HFFc6 (cell line): ENCODE measurements at regions not wholly inside any gene's neighbourhood (a gene's known extent, or its start where the extent isn't known, plus 50 kb on each side); places are given as distances from the start of the nearest gene placed in this dataset.

ENCODE experiments used
- DNase-seq: peaks from one replicate; pipeline ENCODE4 v3.0.0-alpha.2; 2018
- H3K27ac Mint-ChIP-seq: 2 replicates; pipeline ENCODE4 v1.8.0; 2020; ENCODE audit warnings: mild to moderate bottlenecking, mixed read lengths
- H3K27me3 Mint-ChIP-seq: 2 replicates; pipeline ENCODE4 v1.8.0; 2021; ENCODE audit warnings: mild to moderate bottlenecking, moderate library complexity, mixed read lengths; ENCODE audit not compliant: insufficient read depth
- H3K36me3 Mint-ChIP-seq: 2 replicates; pipeline ENCODE4 v1.8.0; 2021; ENCODE audit warnings: low read depth, mixed read lengths
- H3K4me1 Mint-ChIP-seq: 2 replicates; pipeline ENCODE4 v1.8.0; 2020; ENCODE audit warnings: low read depth, mixed read lengths
- H3K4me3 Mint-ChIP-seq: 2 replicates; pipeline ENCODE4 v1.8.0; 2020; ENCODE audit warnings: mild to moderate bottlenecking, moderate library complexity, mixed read lengths
- H3K9me3 Mint-ChIP-seq: 2 replicates; pipeline ENCODE4 v1.8.0; 2020; ENCODE audit warnings: mild to moderate bottlenecking, mixed read lengths
- CTCF ChIP-seq: fragments of 200-600 bp; sonication (generic); IDR thresholded peaks from 2 replicates; pipeline ENCODE4 v1.5.0; 2021; ENCODE audit warnings: antibody characterized with exemption, mild to moderate bottlenecking

- H3K4me3 Mint-ChIP-seq, result no peak overlapping the region
- H3K27me3 Mint-ChIP-seq, result 0 out of 2 replicates have a peak, but pooled peaks cover 3% of the 10 kb centered on the region
- peaks cover 6% of the 10 kb centered on the region; the same call in 1 of the 2 replicates for H3K4me1 Mint-ChIP-seq
- no peak for TF ChIP-seq CTCF
- no peak for DNase-seq
- H3K36me3 Mint-ChIP-seq, result no peaks in the 10 kb centered on the region
- H3K27ac Mint-ChIP-seq, result no peak overlapping the region
- no peaks in the 10 kb centered on the region for H3K9me3 Mint-ChIP-seq
These were observed 50.3 kb downstream of the PLXNA1 start for GRCh38 chr3:127033171-127033570.

DNA sequence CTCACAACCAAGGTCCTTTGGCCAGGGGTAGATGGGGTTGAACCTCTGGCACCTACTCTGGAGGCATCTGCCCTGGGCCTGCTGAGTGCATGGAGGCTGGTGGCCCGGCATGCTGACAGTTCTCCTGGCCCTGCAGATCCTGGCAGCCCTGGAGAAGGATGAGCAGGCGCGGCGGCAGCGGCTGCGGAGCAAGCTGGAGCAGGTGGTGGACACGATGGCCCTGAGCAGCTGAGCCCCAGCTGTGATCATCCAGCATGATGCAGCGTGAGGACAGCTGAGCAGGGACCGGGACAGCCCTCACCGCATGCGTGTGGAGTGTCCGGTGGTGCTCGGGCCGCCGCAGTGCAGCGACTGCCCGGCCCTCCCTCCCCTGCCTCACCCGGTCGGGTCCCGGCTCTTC, 50.9 kb downstream of the PLXNA1 start:
- H3K36me3 Mint-ChIP-seq, result no peaks in the 10 kb centered on the region
- no peaks in the 10 kb centered on the region for H3K9me3 Mint-ChIP-seq
- no peak for TF ChIP-seq CTCF
- no peak for DNase-seq
- H3K4me1 Mint-ChIP-seq, result peaks cover 6% of the 10 kb centered on the region; the same call in 1 of the 2 replicates
- H3K27me3 Mint-ChIP-seq, result peaks cover 10% of the 10 kb centered on the region; the same call in 1 of the 2 replicates
- no peak overlapping the region for H3K27ac Mint-ChIP-seq
- H3K4me3 Mint-ChIP-seq, result no peak overlapping the region

DNA sequence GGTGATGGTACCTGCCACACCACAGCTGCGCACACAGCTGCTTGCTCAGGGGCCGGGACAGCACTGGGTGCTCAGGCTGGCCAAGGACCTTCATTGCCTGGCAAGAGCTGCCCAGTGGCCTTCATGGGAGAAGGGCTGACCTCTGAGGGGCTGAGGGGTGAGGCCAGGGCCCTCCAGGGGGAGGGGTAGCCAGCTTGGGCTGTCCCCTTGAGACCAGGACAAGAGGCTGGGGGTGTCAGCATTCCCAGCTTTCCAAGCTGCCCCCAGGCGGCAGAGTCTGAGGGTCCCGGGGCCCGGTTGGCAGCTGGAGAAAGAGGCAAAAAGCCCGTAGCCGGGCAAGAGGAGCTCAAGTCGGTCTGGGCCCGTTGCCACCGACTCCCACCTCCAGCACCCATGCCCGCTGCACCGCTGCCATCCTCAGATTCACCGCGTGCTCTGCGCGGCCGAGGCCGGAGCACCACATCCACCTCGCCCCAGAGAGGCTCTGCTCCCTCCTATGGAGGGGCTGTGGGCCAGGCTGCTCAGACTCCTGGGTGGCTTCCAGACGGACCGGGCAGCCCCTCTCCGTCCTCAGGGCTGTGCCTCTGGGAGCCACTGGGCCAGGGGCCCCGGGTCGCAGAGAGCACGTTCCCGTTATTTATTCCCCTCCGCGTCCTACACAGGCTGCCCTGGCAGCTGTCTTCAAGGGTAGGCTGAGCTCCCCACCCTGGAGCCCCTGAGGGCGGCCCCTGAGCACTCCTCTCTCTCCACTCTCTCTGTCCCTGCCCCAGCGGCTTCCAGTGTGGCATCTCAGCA, 51.5 kb downstream of the PLXNA1 start:
- H3K27ac Mint-ChIP-seq, result no peak overlapping the region

GRCh38 chr3:127034990-127035652, 52.2 kb downstream of the PLXNA1 start:
- H3K27ac Mint-ChIP-seq, result no peak overlapping the region; the same call in 1 of the 2 replicates
- H3K4me1 Mint-ChIP-seq, result peaks cover 6% of the 10 kb centered on the region; the same call in 1 of the 2 replicates
- H3K4me3 Mint-ChIP-seq, result no peak overlapping the region
- DNase-seq, result no peak
- H3K9me3 Mint-ChIP-seq, result no peaks in the 10 kb centered on the region
- peaks cover 16% of the 10 kb centered on the region for H3K27me3 Mint-ChIP-seq
- H3K36me3 Mint-ChIP-seq, result no peaks in the 10 kb centered on the region
- no peak for TF ChIP-seq CTCF

More for the DNA sequence above, 51.5 kb downstream of the PLXNA1 start:
- TF ChIP-seq CTCF, result no peak
- no peak for DNase-seq
- peaks cover 6% of the 10 kb centered on the region; the same call in 1 of the 2 replicates for H3K4me1 Mint-ChIP-seq
- H3K36me3 Mint-ChIP-seq, result no peaks in the 10 kb centered on the region
- peaks cover 11% of the 10 kb centered on the region; the same call in 1 of the 2 replicates for H3K27me3 Mint-ChIP-seq
- no peaks in the 10 kb centered on the region for H3K9me3 Mint-ChIP-seq
- no peak overlapping the region for H3K4me3 Mint-ChIP-seq

- Mint-ChIP-seq H3K4me1 (peaks cover 6% of the 10 kb centered on the region; the same call in 1 of the 2 replicates), H3K9me3 (no peaks in the 10 kb centered on the region), H3K27ac (no peak overlapping the region; the same call in 1 of the 2 replicates), H3K4me3 (no peak overlapping the region), H3K36me3 (no peaks in the 10 kb centered on the region), H3K27me3 (peaks cover 16% of the 10 kb centered on the region)
- no peak for TF ChIP-seq CTCF
- DNase-seq, result peak; percentile 74
These were observed 52.8 kb downstream of the PLXNA1 start for GRCh38 chr3:127035677-127036076.
